Activated T-cell treated with anti-CD3 and anti-CD28 coated beads, Interleukin-2, amount 50 U/mL, for 1 hour (primary cell): ENCODE measurements at regions not wholly inside any gene's neighbourhood (a gene's known extent, or its start where the extent isn't known, plus 50 kb on each side); places are given as distances from the start of the nearest gene placed in this dataset.

Experiments
- DNase-seq: peaks from one replicate; pipeline ENCODE4 v3.0.0-alpha.2; 2020

GRCh38 chr3:176969066-176969465, 228.2 kb downstream of the TBL1XR1 start:
- DNase-seq, result no peak

DNA sequence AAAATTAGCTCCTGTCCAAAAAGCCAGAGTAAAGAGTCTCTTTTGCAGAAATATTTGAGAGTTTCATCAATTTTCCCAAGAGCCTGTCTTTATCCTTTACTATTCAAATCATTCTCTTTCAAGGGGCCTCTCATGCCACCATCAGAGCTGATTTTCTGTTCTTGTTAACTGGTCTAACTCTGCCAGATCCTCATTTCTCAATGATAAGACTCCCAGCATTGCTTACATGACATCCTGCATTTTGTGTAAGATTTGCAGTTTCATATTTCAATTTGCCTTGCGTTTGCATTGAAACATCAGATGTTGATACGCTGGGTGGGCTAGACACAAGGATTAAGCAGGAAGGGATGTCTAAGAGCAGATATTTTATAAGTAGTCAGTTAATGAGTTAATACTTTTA, 228.7 kb downstream of the TBL1XR1 start:
- no peak for DNase-seq

GRCh38 chr3:176967522-176967921, 229.8 kb downstream of the TBL1XR1 start:
- no peak for DNase-seq

- DNase-seq, result no peak
Measured at GRCh38 chr3:176964661-176965060, 232.6 kb downstream of the TBL1XR1 start.

- no peak for DNase-seq
Measured at GRCh38 chr3:176961916-176962315, 235.4 kb downstream of the TBL1XR1 start.

- DNase-seq, result no peak
Measured at GRCh38 chr3:176959867-176960266, 237.4 kb downstream of the TBL1XR1 start.

DNA sequence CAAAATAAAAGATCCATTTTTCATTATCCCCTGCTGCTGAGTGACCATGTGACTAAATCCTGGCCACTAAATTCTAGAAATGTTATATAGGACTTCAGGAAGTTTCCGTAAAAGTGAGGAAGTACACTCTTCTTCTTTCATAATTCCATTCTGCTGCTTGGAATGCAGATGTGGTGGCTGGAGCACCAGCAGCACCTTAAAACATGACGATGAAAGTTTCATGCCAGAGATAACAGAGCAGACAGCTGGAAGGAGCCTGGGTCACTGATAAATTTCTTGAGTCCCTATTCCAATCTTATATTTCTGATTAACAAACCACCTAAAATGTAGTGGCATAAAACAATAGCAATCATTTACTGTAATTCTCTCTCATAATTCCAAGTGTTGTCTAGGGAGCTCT, 238.7 kb downstream of the TBL1XR1 start:
- DNase-seq, result no peak

GRCh38 chr3:176954517-176954916, 242.8 kb downstream of the TBL1XR1 start:
- DNase-seq, result no peak

DNA sequence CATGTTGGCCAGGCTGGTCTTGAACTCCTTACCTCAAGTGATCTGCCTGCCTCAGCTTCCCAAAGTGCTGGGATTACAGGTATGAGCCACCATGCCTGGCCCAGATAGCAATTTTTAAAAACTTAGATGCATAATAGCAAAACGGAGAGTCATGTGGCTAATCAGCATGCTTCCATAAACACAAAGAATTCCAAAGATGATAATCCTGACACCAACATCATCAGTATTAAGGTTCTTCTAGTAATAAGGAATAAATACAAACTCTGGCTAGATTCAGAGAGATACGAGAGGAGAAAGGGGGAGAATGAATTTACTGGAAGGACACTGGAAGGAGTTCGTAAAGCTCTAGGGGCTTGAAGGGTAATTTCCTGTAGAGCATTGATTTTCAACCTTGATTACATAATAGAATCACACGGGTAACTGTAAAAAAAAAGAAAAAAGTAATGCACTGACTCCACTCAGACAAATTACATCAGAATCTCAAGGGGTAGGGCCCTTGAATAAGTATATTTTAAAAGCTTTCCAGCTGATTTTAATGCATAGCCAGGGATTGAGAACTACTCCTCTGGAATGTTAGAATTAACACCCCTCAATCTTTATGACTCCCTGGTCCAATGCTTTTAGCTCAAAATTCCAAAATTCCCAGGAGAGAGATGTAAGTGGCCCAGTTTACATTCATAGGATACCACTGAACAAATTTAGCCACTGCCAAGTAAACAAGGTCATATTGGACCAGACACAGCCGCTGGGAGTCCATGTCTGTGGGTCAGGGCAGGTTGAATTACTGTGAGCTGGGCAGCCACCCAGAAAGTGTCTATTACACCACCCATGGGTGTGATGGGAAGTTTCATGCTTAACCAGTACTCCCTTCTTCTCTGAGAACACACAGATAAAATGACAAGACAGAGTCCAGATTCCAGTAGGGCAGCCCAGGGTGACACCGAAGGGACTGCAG, 243.9 kb downstream of the TBL1XR1 start:
- DNase-seq, result no peak

DNA sequence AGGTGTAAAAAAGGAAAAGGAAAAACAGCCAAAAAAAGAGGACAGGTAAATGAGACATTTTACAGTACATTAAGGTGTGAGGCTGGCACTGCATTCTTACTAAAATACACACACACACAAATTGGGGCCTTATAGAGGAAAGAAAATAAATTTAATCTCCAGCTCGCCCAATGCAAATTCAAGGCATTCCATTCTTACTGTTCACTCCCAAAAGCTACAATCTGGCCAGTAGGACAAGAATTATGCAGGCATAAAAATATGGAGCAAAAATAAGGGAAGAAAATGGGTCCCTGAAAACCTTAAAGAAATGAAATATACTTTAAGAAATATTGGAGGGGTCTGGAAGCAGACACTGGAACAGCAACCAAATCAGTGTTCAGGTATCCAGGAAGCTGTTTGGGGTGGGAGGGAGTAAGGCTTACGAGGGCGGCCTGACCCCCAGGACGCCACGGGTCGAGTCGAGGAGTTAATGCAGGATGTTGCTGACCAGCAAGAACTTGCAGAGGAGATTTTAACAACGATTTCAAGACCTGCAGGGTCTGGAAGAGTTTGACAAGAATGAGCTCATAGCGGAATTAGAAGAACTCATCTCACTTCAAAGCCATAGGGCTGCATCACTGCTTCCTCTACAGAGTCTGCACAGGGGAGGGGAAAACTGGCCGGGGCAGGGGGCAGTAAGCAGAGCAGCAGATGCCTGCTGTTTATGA, 245.5 kb downstream of the TBL1XR1 start:
- no peak for DNase-seq

GRCh38 chr3:176951144-176951543, 246.1 kb downstream of the TBL1XR1 start:
- no peak for DNase-seq

DNA sequence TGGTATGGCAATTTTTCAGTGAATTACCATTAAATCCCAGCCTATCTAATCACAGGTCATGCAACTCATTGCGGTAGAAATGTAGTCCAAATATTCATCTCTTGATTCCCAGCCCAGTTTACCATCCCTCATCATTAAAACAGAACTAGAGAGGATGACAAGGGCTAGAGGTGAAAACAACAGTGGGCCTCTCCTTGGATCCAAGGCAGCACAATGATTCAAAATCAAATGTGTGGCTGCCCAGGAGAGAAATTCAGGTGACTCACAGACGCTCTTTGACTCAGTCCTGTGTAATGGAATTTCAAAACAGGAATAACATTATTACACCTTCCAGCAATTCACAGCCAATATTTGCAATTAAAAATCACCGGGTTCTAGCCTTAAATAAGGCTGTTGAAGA, 246.5 kb downstream of the TBL1XR1 start:
- DNase-seq, result no peak

DNA sequence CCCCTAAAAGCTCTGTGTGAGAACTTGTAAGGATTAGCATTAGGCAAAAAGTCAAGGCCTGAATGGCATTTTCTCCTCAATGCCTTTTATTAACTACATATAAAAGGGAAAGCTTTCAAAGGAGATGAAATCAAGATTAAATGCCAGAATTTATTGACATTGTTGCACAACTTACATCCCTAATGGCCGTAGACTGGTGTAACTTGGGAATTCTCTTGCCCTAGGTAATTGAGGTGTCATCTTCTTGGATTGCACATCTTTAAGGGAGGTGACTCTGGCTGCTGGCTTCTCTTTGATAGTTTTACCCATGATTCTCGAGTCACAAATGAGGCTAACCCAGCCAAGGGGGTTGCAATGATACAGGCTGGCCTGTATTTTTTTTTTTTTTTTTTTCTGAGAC, 249.1 kb downstream of the TBL1XR1 start:
- no peak for DNase-seq

DNA sequence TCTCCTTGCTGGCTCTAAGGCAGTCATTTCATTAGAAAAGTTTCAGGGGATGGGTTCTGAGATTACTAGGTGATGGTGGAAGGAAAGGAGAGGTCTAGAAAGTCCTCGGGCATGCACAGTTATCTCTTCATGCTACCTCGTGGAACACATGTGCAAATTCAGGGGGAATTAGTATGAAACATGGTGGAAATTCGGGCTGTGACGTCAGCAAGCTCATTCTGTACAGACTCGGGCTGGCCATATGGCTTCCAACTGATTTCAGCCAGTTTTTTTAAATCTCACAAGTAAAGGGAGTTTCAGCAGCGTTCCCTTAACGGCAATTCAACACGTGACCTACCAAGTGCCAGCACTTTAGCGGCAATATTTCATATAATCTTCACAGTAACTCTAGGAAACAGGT, 251.1 kb downstream of the TBL1XR1 start:
- DNase-seq, result no peak

GRCh38 chr3:176942305-176942704, 255.0 kb downstream of the TBL1XR1 start:
- DNase-seq, result no peak

GRCh38 chr3:176941689-176942088, 255.6 kb downstream of the TBL1XR1 start:
- DNase-seq, result no peak

DNA sequence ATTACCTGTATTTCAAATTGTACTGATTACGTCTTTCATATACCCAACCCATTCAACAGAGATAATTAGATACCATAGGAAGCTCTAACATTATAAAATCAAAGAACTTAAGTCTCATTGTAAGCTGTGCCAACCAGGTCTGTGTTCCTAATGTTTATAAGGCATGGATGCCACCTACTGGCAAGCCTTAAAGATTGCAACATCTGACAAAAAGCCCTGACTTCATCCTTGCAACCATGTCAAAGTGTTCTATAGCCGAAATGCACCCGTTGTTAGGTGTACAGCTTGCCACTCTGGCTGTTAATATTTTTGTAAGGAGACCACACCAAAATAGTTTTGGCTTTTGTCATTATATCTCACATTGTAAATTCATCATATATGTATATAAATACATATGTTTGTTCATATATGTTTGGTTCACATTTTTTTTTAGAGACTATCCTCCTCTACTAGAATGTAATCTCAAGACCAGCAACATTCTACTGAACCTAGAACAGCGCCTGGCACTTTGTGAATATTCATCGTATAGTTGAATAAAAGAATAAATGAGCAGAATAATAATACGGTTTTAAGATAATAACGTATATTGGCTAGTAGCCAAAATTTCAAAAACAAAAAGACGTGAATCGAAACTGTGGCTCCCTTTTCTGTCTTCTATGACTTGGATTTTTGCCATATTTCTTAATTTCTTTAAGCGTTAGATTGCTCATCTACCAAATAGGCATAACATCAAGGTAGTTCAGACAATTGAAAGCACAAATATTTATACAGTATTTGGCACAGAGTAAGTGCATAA, 258.1 kb downstream of the TBL1XR1 start:
- no peak for DNase-seq

- no peak for DNase-seq
Measured at GRCh38 chr3:176937994-176938393, 259.3 kb downstream of the TBL1XR1 start.

DNA sequence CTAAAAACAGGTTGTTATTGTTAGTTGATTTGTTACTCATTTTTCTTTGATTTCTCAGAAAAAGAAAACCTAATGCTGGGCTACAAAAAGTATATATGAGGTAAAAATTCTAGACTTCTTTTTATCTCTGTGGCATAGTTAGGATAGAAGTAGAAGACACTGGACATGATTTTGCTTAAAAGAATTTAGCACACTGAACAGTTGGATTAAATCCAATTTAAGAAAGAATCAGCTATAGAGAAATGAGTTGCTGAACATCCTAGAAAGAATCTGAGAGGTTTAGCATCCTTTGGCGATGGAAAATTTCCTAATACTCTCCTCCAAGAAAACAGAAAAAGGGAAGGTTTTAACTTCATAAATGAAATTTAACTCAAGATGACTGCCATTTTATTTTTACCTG, 259.7 kb downstream of the TBL1XR1 start:
- no peak for DNase-seq

DNA sequence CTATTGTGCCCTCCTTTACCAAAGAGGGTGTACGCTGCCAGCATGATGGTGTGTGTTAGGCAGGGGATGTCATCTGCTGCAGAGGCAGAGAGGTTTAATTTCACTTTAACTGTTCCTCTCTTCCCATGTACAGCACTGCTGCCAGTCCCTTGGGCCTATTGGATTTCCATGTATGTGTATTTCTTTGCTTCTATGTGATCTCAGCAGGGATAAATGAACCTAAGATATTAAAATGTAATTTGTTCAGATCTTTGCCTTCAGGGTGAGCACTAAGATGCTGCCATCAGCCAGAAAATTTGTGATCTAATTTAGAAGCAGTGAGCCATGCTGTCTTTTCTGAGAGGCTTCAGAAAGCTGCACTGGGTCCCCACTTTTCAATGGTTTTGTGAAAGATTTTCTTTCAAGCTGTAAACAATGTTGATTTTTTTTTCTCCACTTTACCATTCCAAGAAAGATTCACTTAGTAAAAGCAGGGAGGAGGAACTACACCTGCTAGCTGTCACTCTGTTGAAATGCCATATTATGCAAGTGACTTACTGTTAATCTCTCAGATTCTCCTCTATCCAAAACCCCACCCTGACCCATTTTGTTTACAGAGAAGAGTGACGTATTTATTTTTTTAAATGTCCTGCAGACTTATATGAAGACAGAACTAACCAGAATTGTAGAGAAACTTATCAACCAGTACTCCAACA, 261.9 kb downstream of the TBL1XR1 start:
- no peak for DNase-seq

- DNase-seq, result no peak
Measured at GRCh38 chr3:176934698-176935097, 262.6 kb downstream of the TBL1XR1 start.

DNA sequence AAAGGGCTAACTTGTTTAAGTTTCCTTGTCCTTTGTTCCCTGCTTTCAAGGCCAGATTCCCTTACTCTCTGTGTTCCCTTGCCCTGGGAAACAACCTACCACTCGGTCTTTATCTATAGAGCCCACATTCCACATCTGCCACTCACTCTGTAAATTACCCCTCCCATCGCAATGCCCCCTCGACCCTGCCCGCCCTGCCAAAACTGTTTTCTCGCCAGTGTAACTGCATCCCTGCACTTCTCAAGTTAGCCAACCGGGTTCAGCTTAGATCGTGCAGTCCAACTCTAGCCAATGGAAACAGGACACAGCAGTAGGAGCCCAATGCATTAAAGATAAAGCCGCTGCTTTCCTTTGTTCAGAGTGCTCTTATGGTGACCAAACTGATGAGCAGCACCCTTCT, 263.6 kb downstream of the TBL1XR1 start:
- DNase-seq, result no peak

DNA sequence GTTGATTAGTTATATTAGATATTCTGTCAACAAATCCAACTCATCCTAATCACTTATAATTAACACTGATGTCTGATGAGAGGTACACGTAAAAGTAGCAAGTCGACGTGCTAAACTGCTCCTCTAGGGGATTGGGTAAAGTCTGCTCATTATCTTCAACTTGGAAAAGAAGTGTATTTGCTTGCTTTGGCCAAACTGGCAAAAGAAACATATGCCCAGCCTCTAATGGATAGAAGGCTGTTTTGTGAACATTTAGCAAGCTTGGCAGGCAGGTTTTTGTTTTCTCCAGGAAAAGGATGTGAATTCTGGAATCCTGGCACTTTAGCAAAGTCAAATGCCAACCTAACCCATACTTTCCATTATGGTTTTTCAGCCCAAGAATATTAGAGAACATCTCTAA, 264.8 kb downstream of the TBL1XR1 start:
- DNase-seq, result no peak
